MCF 10A (cell line): ENCODE measurements at regions not wholly inside any gene's neighbourhood (a gene's known extent, or its start where the extent isn't known, plus 50 kb on each side); places are given as distances from the start of the nearest gene placed in this dataset.
A peak's percentile ranks its signal among the peaks of the same experiment; 100 is the strongest.

Experiments used
- BruUV-seq: library from RNA; stranded (reverse); fragments of 400-500 nt; replicated peaks from 2 replicates; lab custom pipeline; 2021; lab: Mats Ljungman, UMichigan
- CTCF ChIA-PET: fragments of 300-600 bp; sonication (Branson Sonifier 250); formaldehyde crosslinking; extraction: SDS; loops from one replicate; lab custom pipeline; 2021; ENCODE audit warnings: antibody characterized with exemption, inconsistent platforms; lab: Yijun Ruan, JAX
- POLR2A ChIA-PET: fragments of 300-600, 350-650 bp; sonication (Branson Sonifier 250); formaldehyde crosslinking; extraction: SDS; loops from one replicate; lab custom pipeline; 2020; ENCODE audit warnings: antibody characterized with exemption, inconsistent platforms; lab: Yijun Ruan, JAX
- DNase-seq: peaks from one replicate; pipeline ENCODE4 v3.0.0-alpha.2; 2018; ENCODE audit not compliant: unreplicated experiment
- H3K27ac Mint-ChIP-seq: one replicate; pipeline ENCODE4 v1.8.0; 2022; ENCODE audit warnings: mild to moderate bottlenecking, low read depth, mixed read lengths; ENCODE audit not compliant: unreplicated experiment
- H3K27me3 Mint-ChIP-seq: one replicate; pipeline ENCODE4 v1.8.0; 2022; ENCODE audit warnings: mixed read lengths; ENCODE audit not compliant: insufficient read depth, unreplicated experiment
- H3K36me3 Mint-ChIP-seq: one replicate; pipeline ENCODE4 v1.8.0; 2022; ENCODE audit warnings: mild to moderate bottlenecking, moderate library complexity, mixed read lengths; ENCODE audit not compliant: insufficient read depth, unreplicated experiment
- H3K4me1 Mint-ChIP-seq: one replicate; pipeline ENCODE4 v1.8.0; 2022; ENCODE audit warnings: mixed read lengths; ENCODE audit not compliant: insufficient read depth, unreplicated experiment
- H3K4me3 Mint-ChIP-seq: one replicate; pipeline ENCODE4 v1.8.0; 2022; ENCODE audit warnings: mild to moderate bottlenecking, moderate library complexity, mixed read lengths; ENCODE audit not compliant: unreplicated experiment
- H3K9me3 Mint-ChIP-seq: one replicate; pipeline ENCODE4 v1.8.0; 2022; ENCODE audit warnings: mixed read lengths; ENCODE audit not compliant: unreplicated experiment
- intact Hi-C: fragments of 100-400 bp; cut with micrococcal nuclease; formaldehyde crosslinking; loops from 2 replicates; pipeline ENCODE4 v1.14.1; 2022
- TF ChIP-seq, protein P1 (sequence below): fragments of 200-600 bp; IDR thresholded peaks from one replicate; pipeline ENCODE4 v1.8.0; 2022; ENCODE audit warnings: antibody characterized with exemption, mild to moderate bottlenecking; ENCODE audit not compliant: unreplicated experiment

- POLR2A ChIA-PET: no interaction called here
These were observed 303.5 kb upstream of the MDGA2 start for GRCh38 chr14:47978871-47979270.

DNA sequence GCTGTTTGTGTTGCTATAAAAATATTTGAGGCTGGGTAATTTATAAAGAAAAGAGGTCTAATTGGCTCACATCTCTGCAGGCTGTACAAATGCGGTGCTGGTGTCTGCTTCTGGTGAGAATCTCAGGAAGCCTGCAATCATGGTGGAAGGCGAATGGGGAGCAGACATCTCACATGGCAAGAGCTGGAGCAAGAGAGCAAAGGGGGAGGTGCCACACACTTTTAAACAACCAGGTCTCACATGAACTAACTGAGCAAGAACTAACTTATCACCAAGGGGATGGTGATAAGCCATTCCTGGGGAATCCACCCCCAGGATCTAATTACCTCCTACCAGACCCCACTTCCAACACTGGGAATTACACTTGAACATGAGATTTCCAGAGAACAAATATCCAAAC lies 300.7 kb upstream of the MDGA2 start:
- no peaks in the 10 kb centered on the region for H3K4me1 Mint-ChIP-seq
- BruUV-seq: no TSS peak
- TF ChIP-seq, protein P1, sequence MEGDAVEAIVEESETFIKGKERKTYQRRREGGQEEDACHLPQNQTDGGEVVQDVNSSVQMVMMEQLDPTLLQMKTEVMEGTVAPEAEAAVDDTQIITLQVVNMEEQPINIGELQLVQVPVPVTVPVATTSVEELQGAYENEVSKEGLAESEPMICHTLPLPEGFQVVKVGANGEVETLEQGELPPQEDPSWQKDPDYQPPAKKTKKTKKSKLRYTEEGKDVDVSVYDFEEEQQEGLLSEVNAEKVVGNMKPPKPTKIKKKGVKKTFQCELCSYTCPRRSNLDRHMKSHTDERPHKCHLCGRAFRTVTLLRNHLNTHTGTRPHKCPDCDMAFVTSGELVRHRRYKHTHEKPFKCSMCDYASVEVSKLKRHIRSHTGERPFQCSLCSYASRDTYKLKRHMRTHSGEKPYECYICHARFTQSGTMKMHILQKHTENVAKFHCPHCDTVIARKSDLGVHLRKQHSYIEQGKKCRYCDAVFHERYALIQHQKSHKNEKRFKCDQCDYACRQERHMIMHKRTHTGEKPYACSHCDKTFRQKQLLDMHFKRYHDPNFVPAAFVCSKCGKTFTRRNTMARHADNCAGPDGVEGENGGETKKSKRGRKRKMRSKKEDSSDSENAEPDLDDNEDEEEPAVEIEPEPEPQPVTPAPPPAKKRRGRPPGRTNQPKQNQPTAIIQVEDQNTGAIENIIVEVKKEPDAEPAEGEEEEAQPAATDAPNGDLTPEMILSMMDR: no peak
- DNase-seq: no peak
- H3K36me3 Mint-ChIP-seq: no peaks in the 10 kb centered on the region
- H3K27me3 Mint-ChIP-seq: no peaks in the 10 kb centered on the region
- no peak overlapping the region for H3K27ac Mint-ChIP-seq
- no peak overlapping the region for H3K4me3 Mint-ChIP-seq
- ChIA-PET CTCF (no interaction called here), POLR2A (interaction anchor here (0.6 kb wide), 1 partner anchor 326 kb away, joined by 3 read pairs; no protein-coding TSS in a partner anchor)
- peaks cover 6% of the 10 kb centered on the region for H3K9me3 Mint-ChIP-seq
- intact Hi-C loops: no loop called here

More at GRCh38 chr14:47978871-47979270, 303.5 kb upstream of the MDGA2 start:
- H3K27me3 Mint-ChIP-seq: no peaks in the 10 kb centered on the region
- no peaks in the 10 kb centered on the region for H3K9me3 Mint-ChIP-seq
- H3K4me3 Mint-ChIP-seq: no peak overlapping the region
- no peaks in the 10 kb centered on the region for H3K4me1 Mint-ChIP-seq
- CTCF ChIA-PET: no interaction called here
- TF ChIP-seq, protein P1: no peak
- H3K27ac Mint-ChIP-seq: no peak overlapping the region
- BruUV-seq: no TSS peak
- intact Hi-C loops: no loop called here
- no peaks in the 10 kb centered on the region for H3K36me3 Mint-ChIP-seq
- no peak for DNase-seq

DNA sequence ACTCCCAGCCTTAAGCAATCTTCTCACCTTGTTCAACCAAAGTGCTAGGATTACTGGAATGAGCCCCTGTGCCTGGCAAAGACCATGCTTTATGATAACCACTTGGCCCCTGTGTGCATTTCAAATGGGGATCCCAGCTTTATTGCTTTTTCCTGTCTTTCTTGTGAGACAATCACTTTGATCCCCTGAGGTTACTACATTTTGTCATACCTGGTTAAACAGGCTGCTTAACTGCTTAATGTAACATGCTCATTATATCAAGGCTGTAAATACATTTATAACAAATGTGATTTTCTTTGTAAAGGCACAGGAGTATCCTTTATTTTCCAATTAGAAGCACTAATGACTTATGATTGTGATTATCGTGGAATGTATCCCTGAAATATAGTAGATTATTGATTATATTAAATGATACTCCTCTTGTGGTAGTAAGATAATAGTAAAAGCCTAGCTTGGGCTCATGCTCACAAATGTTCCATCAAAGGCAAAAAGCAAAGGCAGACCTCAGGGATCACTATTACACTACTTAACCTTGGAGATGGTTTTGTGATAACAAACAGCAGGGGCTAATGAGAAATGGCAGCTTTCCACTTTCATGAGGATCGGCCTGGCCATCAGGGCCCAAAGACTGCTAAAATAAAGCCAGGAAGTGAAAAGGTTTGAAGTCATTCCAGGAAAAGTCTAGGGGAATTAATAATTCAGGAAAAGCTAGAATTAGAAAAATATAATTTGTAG lies 290.8 kb upstream of the MDGA2 start:
- Mint-ChIP-seq H3K36me3 (no peaks in the 10 kb centered on the region), H3K27ac (no peak overlapping the region), H3K4me3 (no peak overlapping the region), H3K27me3 (peaks cover 13% of the 10 kb centered on the region), H3K9me3 (no peaks in the 10 kb centered on the region), H3K4me1 (no peaks in the 10 kb centered on the region)
- TF ChIP-seq, protein P1: no peak
- no peak for DNase-seq
- CTCF ChIA-PET: interaction anchor here (0.6 kb wide), 1 partner anchor 21 kb away, joined by 3 read pairs; no protein-coding TSS in a partner anchor
- POLR2A ChIA-PET: no interaction called here
- BruUV-seq: no TSS peak
- intact Hi-C loops: no loop called here

DNA sequence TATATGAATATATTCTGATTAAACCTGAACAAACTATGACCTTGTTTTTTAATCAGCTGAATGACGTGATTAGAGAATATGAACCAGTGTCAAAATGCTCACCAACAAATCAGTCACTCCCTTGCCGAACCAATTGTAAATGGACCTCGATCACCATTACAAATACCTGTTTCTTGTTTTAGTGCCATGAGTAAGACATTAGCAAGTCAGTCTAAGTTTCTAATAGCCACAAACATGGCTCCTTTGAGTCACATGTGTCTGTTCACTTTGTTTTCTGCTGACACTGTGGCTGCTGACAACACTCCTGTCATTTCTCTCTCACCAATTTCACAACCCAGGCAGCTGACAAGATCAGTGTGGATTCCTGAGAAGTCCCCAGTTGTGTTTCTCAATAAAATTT lies 286.2 kb upstream of the MDGA2 start:
- POLR2A ChIA-PET: no interaction called here
- intact Hi-C loops: no loop called here
- H3K36me3 Mint-ChIP-seq: no peaks in the 10 kb centered on the region
- DNase-seq: peak; percentile 9
- BruUV-seq: no TSS peak
- H3K27me3 Mint-ChIP-seq: peaks cover 13% of the 10 kb centered on the region
- CTCF ChIA-PET: interaction anchor here (0.6 kb wide), 1 partner anchor 10 kb away, joined by 4 read pairs; no protein-coding TSS in a partner anchor
- no peaks in the 10 kb centered on the region for H3K9me3 Mint-ChIP-seq
- TF ChIP-seq, protein P1: no peak
- H3K27ac Mint-ChIP-seq: no peak overlapping the region
- H3K4me3 Mint-ChIP-seq: no peak overlapping the region
- H3K4me1 Mint-ChIP-seq: no peaks in the 10 kb centered on the region
